ENCODE measurements at regions not wholly inside any gene's neighbourhood (a gene's known extent, or its start where the extent isn't known, plus 50 kb on each side); places are given as distances from the start of the nearest gene placed in this dataset.

DNA sequence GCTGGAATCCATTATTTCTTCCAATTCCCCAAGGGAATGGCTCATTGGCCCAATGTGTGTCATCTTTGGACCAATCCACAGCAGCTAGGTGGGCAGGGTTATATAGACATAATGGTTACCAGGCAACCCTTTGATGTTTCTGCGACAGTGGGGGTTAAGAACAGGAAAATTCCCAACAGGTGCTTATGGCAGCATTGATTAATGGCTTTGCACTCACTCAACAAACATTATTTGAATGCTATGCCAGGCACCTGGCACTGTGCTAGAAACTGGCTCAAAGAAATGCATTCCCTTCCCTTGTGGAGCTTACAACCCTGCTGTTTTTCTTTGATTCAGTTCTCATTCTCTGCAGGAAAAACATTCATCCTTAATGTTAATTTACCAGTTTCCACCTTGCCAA lies 1221.0 kb downstream of the AACS start:
- Histone ChIP-seq H2BK120ac (replicated peaks; ENCODE audit: low read depth, low read length) (no peak overlapping the region), H4K8ac (ENCODE audit: extremely low read depth, insufficient read depth, low read length) (no peak overlapping the region), H2BK12ac (ENCODE audit: low read depth, low read length) (no peak overlapping the region), H3K79me2 (ENCODE audit: control insufficient read depth in 1 of 2, insufficient read depth in 2 of 2, low read length in 2 of 2) (no peaks in the 10 kb centered on the region), H2BK20ac (ENCODE audit: low read length) (no peak overlapping the region), H3K4me2 (ENCODE audit: insufficient read depth in 1 of 2, low read depth in 2 of 2, low read length in 2 of 2) (no peak overlapping the region), H3K4me1 (replicated peaks in 1 of 4; ENCODE audit: control insufficient read depth in 3 of 4, insufficient read depth in 4 of 4, low read length in 3 of 4) (no peaks in the 10 kb centered on the region), H3K36me3 (ENCODE audit: control insufficient read depth in 2 of 4, insufficient read depth in 4 of 4, low read length in 3 of 4) (no peaks in the 10 kb centered on the region), H3K79me1 (ENCODE audit: low read depth, low read length) (no peaks in the 10 kb centered on the region), H3K9me3 (ENCODE audit: insufficient read depth in 2 of 2, low read depth in 1 of 2, low read length in 1 of 2) (peaks cover 6 to 8% of the 10 kb centered on the region in 2 experiments; a peak in 1 of 4 replicates), H4K5ac (ENCODE audit: insufficient read length, low read depth, low read length) (no peak overlapping the region), H2AFZ (ENCODE audit: low read length) (no peak overlapping the region), H3K9ac (replicated peaks in 1 of 4; ENCODE audit: extremely low read depth in 1 of 4, low read depth in 3 of 4, low read length in 3 of 4) (no peak overlapping the region), H3K23ac (ENCODE audit: insufficient read length) (no peak overlapping the region), H3K14ac (ENCODE audit: insufficient read length) (no peak overlapping the region), H4K20me1 (replicated peaks in 1 of 2; ENCODE audit: control insufficient read depth in 1 of 2, insufficient read depth in 2 of 2, low read length in 2 of 2) (no peaks in the 10 kb centered on the region), H2AK5ac (ENCODE audit: low read depth, low read length) (no peak overlapping the region), H2BK5ac (ENCODE audit: low read depth, low read length) (no peak overlapping the region), H3K56ac (replicated peaks; ENCODE audit: insufficient read length, low read depth, low read length) (no peak overlapping the region), H3K4ac (replicated peaks; ENCODE audit: insufficient read length, low read depth, low read length) (no peak overlapping the region), H3K27ac (ENCODE audit: low read depth, low read length) (no peak overlapping the region), H4K91ac (replicated peaks; ENCODE audit: insufficient read length, low read length) (no peak overlapping the region), H3K18ac (ENCODE audit: extremely low read depth, low read length) (no peak overlapping the region), H3K27me3 (replicated peaks in 1 of 4; ENCODE audit: control insufficient read depth in 3 of 4, extremely low read depth in 1 of 4, insufficient read depth in 3 of 4, low read length in 3 of 4) (no peaks in the 10 kb centered on the region), H2BK15ac (ENCODE audit: low read length) (no peak overlapping the region), H3K4me3 (ENCODE audit: extremely low read depth in 1 of 4, insufficient read depth in 2 of 4, low read depth in 3 of 4, low read length in 4 of 4) (no peak overlapping the region), H3K23me2 (ENCODE audit: low read depth, low read length) (no peaks in the 10 kb centered on the region)
- CTCF ChIA-PET (ENCODE audit: partially characterized antibody), result interaction anchor here (0.7 to 0.9 kb wide), 3 partner anchors 31 to 473 kb away, joined by 3 read pairs; no protein-coding TSS in a partner anchor
- no peak for FAIRE-seq
- DNase-seq (ENCODE audit: low read depth in 1 of 2, low spot score in 2 of 2), result no peak
- WGBS, 2 experiments (ENCODE audit: extremely low coverage in 1 of 2, insufficient coverage in 1 of 2, insufficient read length in 1 of 2, insufficient replicate concordance in 2 of 2, low coverage in 1 of 2, low lambda C conversion rate in 2 of 2, missing lambda C conversion rate in 1 of 2), result 89% methylated on average over 1 of the region's 1 CpG; no CpG with 5 or more reads in 1 of the 2 experiments
- POLR2A ChIA-PET (ENCODE audit: partially characterized antibody), result no interaction called here
- TF ChIP-seq TEAD4 (IDR thresholded peaks at IDR 0.05; ENCODE audit: low read depth, low read length) (no peak), KDM1A (IDR thresholded peaks at IDR 0.05; ENCODE audit: borderline replicate concordance, low read length) (no peak), CEBPB (IDR thresholded peaks at IDR 0.05; ENCODE audit: low read depth, low read length) (no peak), CHD1 (IDR thresholded peaks at IDR 0.05; ENCODE audit: low read depth, low read length) (no peak)
